GM12801 (cell line): ENCODE measurements at regions not wholly inside any gene's neighbourhood (a gene's known extent, or its start where the extent isn't known, plus 50 kb on each side); places are given as distances from the start of the nearest gene placed in this dataset.

Experiments used
- TF ChIP-seq, protein P1 (sequence below): IDR thresholded peaks from one replicate; pipeline ENCODE4 v1.5.1; 2011; ENCODE audit warnings: control low read depth; ENCODE audit not compliant: insufficient read length; ENCODE audit errors: extremely low read depth

DNA sequence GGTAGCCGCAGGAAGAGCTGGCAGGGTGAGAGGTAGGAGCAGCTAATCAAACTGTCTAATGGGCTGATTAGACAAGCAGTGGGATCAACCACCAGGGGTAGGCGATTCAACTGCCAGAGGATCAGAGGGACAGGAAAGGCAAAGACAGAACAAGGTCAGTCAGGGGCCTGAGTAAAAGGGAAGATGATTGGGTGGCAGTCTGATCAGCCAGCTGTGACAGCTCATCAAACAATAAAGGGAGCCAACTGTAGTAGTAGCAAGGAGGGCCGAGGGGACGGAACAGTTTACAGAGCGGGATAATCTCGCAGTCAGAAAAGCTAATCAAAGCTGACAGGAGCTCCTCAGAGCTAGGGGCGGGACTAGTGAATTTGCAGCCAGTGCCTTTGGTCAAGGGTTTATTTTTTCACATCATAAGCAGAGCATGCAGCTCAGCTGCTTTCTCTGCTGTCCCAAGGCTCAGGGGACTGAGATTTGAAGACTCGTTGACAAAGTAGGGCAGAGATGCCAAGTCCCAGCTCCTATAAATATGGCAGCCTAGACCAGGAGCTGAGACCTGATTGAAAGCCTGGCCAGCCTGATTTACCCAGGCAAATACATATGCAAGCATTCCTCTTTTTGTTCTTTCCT is 418.2 kb downstream of the GABRG2 start:
- TF ChIP-seq, protein P1, sequence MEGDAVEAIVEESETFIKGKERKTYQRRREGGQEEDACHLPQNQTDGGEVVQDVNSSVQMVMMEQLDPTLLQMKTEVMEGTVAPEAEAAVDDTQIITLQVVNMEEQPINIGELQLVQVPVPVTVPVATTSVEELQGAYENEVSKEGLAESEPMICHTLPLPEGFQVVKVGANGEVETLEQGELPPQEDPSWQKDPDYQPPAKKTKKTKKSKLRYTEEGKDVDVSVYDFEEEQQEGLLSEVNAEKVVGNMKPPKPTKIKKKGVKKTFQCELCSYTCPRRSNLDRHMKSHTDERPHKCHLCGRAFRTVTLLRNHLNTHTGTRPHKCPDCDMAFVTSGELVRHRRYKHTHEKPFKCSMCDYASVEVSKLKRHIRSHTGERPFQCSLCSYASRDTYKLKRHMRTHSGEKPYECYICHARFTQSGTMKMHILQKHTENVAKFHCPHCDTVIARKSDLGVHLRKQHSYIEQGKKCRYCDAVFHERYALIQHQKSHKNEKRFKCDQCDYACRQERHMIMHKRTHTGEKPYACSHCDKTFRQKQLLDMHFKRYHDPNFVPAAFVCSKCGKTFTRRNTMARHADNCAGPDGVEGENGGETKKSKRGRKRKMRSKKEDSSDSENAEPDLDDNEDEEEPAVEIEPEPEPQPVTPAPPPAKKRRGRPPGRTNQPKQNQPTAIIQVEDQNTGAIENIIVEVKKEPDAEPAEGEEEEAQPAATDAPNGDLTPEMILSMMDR, result no peak

DNA sequence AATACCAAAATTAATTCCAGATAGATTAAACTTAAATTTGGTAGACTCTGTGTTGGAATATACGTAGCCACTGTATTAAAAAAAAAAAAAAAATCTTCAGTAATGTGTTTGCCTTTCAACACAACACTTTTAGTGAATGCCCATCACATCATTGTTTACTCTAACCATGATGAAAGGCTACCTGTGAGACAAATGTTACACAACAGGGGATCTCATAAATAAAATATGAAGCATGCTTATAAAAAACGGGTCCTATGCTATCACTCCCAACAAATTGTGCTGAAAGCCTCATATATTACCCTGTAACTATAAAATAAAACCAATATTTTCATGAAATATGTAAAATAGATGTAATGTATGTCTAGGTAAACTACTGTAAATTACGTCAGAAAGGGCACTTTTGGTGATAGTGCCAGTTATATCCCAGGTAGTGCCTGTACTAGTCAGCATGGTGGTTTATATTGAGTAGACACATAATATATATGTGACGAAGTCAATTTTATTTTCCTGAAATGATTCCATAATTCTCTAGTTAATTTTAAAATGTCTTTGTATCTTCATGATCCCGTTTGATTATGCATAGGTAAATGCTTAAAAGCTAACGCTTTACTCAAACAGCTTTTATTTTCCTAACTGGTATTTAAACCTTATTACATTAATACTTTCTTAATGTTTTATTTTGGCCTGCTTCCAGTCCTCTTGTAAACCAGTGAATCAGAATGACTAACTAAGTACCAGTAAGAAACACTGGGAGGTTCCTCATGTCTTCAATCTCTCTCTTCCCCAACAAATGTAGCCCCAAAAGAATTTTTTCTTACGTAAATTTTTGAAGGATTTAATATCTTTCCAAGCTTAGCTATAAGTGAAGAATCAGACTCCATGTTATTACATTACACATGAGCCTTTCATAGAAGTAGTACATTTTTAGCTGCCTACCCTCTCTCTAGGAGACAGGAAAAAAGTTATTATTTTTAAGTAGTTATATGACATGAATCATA is 420.3 kb downstream of the GABRG2 start:
- TF ChIP-seq, protein P1, result no peak

DNA sequence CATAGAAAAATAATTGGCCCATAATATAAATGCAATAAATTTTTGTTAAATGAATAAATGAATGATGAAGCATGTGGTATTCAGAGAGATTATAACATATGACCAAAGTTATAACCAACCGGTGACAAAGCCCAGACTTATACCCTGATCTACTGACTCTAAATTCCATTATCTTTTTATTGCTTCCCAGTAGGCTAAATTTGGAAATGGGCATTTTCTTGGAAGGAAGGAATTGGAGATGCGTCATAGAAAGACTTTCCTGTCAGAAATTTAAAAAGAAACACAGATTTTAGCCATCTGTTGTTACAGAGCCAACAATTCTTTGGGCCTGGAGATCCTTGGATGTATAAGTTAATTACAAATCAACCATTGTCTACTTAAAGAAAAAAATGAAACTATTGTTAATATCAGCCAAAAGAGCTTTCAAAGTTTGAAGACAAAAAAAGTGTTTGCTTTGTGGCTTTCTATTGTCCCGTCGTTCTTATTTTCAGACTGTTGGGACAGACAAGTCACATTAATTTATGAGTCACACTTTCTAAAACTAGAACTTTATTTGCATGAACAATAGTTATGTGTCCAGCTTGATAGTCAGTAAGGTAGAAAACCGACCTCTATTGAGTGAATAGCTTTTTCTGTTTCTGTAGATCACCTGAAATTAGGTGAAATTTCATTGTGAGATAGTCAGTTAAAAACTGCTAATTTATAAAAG is 428.7 kb downstream of the GABRG2 start:
- TF ChIP-seq, protein P1, result no peak

DNA sequence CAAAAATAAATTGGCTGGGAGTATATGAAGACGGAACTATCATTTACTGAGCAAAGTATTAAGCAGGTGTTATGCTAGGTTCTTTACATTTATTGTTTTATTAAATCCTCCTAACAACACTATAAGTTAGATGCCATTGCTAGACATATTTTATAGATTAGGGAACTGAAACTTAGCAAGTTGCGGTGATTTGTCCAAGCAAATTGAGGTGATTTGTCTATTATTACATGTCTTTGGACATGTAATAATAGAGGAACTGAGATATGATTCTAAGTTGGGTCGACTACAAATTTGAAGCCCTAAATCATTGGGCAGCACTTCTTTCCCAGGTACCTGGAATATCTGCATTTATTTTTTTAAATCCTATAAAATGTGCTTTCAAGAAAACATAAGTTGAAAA is 429.9 kb downstream of the GABRG2 start:
- TF ChIP-seq, protein P1, result no peak

DNA sequence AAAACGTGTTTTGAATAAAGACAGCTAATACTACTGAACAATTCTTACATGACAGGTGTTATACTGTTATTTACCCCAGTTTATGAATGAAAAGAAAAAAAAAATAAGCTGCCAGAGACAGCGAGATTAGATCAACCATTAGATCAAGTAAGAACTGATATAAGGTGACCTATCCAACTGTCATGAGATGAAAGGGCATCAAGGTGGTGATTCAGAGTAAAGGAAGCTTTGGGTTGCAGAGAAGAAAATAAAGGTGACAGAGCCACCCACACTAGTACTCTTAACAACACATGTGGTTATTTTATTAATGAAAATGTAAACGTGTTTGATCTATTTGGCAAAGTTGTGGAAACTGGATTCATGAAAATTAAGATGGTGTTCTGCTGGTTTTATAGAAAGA is 435.2 kb downstream of the GABRG2 start:
- TF ChIP-seq, protein P1, result no peak

DNA sequence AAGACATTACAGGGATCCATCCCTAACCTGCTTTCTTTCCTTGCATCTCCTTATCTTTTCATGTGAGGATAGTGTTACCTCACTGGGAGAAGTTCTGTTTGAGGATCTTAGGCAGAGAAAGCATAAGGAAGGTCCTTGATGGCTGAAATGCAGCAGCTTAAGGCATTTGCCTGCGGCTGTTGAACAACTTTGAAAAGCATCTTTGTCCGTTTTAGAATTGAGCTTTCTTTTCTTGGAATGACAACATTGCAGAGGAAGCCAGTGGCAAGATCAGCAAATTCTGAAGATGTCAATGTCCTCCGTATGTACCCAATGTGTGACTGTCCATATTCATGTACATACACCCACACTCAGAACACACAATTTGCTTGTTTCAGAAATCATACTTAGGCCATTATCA is 436.2 kb downstream of the GABRG2 start:
- TF ChIP-seq, protein P1, result no peak

DNA sequence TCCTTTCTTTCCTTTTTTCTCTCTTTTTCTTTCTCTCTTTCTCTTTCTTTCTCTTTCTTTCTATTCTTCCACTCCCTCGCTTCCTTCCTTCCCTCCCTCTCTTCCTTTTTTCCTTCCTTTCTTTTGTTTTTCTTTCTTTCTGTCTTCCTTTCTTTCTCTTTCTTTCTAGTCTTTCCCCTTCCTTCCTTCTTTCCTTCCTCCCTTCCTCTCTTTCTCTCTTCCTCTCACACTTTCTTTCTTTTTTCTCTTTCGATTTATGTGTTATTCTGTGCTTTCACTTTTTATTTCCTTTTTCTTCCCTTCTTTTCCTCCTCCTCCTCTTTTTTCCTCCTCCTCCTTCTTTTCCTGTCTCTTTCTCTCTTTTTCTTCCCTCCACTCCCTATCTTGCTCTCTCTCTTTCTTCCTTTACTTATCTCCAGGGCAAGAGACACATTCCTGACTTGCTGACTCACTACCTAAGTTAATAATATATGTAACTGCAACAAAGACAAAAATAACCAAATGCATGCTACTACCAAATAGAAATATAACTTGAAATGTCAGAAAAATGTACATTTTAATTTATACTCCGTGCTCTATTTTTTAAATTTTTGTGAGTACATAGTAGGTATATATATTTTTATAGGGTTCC is 445.5 kb downstream of the GABRG2 start:
- TF ChIP-seq, protein P1, result no peak
